Thymus (tissue), 11 donors: ENCODE measurements at regions not wholly inside any gene's neighbourhood (a gene's known extent, or its start where the extent isn't known, plus 50 kb on each side); places are given as distances from the start of the nearest gene placed in this dataset.
A peak's percentile ranks its signal among the peaks of the same experiment; 100 is the strongest.

Source experiments
- DNase-seq, 9 donors: peaks; one replicate each; pipeline ENCODE4 v3.0.0-alpha.2; 2013; ENCODE audit warnings: low spot score in 9 of 9, low read depth in 6 of 9, missing footprints in 1 of 9
- H3K27ac ChIP-seq, 2 donors: one replicate each; pipeline ENCODE4 v1.5.1; 2013; ENCODE audit warnings: control low read depth in 1 of 2, low read depth in 1 of 2, low read length in 1 of 2, mild to moderate bottlenecking in 1 of 2, moderate library complexity in 1 of 2
- H3K27me3 ChIP-seq, 2 donors: one replicate each; pipeline ENCODE4 v1.5.1; 2013; ENCODE audit warnings: low read length in 1 of 2; ENCODE audit not compliant: control insufficient read depth in 2 of 2, insufficient read depth in 1 of 2
- H3K36me3 ChIP-seq, 2 donors: one replicate each; pipeline ENCODE4 v1.5.1; 2013; ENCODE audit warnings: low read length in 1 of 2, mild to moderate bottlenecking in 1 of 2, moderate library complexity in 1 of 2; ENCODE audit not compliant: control insufficient read depth in 2 of 2, insufficient read depth in 2 of 2
- H3K4me1 ChIP-seq, 2 donors: one replicate each; pipeline ENCODE4 v1.5.1; 2013; ENCODE audit warnings: low read length in 2 of 2; ENCODE audit not compliant: control insufficient read depth in 2 of 2, insufficient read depth in 2 of 2
- H3K4me3 ChIP-seq, 2 donors: one replicate each; pipeline ENCODE4 v1.5.1; 2013; ENCODE audit warnings: low read length in 2 of 2, control low read depth in 1 of 2, mild to moderate bottlenecking in 1 of 2
- H3K9me3 ChIP-seq, 2 donors: one replicate each; pipeline ENCODE4 v1.5.1; 2013; ENCODE audit warnings: low read length in 1 of 2, mild to moderate bottlenecking in 1 of 2; ENCODE audit not compliant: control insufficient read depth in 2 of 2, insufficient read depth in 1 of 2
- WGBS: extraction: QIAGEN DNeasy Blood & Tissue Kit; methylation state at CpG from one replicate; pipeline ENCODE4 v1.1.7; 2013; 5-methylcytosine and 5-hydroxymethylcytosine counted together
- donor health status: healthy.

DNA sequence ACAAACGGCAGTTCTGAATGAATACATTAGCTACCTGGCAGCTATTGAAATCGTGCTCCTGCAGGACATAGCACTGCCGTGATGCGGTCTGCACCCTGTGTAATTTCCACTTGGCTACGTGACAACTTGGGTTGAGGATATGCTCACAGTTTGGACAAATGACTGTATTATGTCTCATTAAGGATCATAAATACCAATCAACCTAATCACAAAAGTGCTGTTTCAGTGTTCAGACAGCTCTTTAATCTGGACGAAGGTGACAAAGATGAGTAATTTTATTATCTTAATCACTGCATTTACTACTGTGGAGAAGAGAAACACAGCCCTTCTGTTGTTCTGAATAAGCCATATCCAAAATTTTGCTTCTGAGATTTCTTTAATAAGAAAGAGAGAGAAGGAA lies 210.8 kb upstream of the PFKP start:
- Histone ChIP-seq H3K4me3 (no peak overlapping the region), H3K27me3 (no peaks in the 10 kb centered on the region), H3K36me3 (no peaks in the 10 kb centered on the region), H3K27ac (no peak overlapping the region), H3K4me1 (no peaks in the 10 kb centered on the region), H3K9me3 (no peaks in the 10 kb centered on the region)
- 79% methylated on average over 6 of the region's 6 CpGs for WGBS
- DNase-seq, result no peak

DNA sequence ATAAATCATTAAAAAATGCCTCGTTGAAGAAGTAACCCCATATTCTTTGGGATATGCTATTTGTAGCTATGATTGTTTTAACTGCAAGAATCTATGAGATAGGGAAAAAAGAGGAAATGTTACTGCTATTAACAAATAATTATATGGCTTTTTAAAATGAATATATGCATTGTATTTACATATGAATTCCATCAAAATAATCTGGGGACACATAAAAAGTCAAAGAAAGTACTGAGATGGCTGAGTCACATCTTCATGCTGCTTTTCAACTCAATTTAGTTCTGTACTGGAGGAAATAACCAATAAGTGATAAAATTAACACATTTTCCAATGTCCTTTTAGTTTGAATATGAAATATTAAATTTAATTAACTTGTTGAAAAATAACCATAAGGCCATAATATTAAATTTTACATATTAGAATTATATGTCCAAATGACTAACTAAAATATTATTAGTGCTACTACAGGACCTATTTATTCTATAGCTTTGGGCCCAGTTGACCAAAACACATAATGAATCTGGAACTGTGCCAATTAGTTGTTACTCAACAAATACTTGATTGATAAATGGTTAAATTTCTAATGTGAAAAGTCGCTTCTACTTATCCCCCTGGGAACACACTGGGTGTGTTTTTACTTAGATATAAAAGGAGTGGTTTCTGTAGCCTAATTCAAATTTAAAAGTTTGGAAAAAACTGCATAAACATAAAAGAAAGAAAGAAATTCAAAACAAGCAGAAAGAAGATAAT lies 214.6 kb upstream of the PFKP start:
- WGBS, result 81% methylated on average over 2 of the region's 2 CpGs
- Histone ChIP-seq H3K36me3 (no peaks in the 10 kb centered on the region), H3K27ac (no peak overlapping the region), H3K27me3 (no peaks in the 10 kb centered on the region), H3K4me3 (no peak overlapping the region), H3K9me3 (no peaks in the 10 kb centered on the region), H3K4me1 (no peaks in the 10 kb centered on the region)
- no peak for DNase-seq

DNA sequence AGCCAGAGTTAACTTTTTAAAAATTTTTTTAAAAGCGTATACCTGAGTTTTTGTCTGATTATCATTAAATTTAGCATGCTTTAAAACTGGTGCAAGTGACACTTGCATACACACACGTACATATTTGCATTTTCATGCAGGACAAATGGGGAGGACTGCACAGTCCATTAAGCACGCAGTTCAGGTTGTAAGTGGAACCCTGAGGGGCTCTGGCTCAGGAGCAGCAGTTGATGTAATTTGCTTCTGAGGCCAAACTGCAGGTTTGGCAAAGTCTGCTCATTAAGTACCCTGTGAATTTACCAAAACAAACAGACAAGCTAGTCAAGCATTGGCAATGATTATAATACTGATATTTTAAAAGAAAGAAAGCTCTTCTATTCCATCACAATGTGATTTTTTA lies 215.8 kb upstream of the PFKP start:
- WGBS, result 80% methylated on average over 3 of the region's 3 CpGs
- no peak for DNase-seq
- H3K36me3 ChIP-seq, result no peaks in the 10 kb centered on the region
- no peaks in the 10 kb centered on the region for H3K27me3 ChIP-seq
- no peaks in the 10 kb centered on the region for H3K4me1 ChIP-seq
- H3K9me3 ChIP-seq, result no peaks in the 10 kb centered on the region
- H3K4me3 ChIP-seq, result no peak overlapping the region
- no peak overlapping the region for H3K27ac ChIP-seq

DNA sequence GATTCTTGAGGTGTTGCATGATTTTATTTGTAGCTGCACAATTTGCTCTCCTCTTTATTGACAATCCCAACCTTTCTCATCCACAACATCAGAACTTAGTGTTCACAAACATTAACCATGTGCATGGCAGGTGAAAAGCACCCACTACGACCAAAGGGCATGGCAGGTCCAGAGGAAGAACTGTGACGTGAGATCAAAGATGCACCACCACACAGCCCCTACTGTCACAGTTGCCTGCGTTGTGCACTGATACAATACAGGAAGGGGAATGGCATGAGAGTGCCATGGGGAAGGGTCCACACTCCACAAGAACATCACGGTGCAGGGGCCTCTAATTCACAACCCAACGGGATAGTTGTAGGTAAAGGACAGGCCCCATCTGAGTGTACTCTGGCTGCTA lies 217.1 kb upstream of the PFKP start:
- H3K9me3 ChIP-seq, result no peaks in the 10 kb centered on the region
- no peaks in the 10 kb centered on the region for H3K36me3 ChIP-seq
- no peak overlapping the region for H3K27ac ChIP-seq
- no peaks in the 10 kb centered on the region for H3K4me1 ChIP-seq
- DNase-seq, result no peak
- H3K4me3 ChIP-seq, result no peak overlapping the region
- WGBS, result 95% methylated on average over 5 of the region's 5 CpGs
- H3K27me3 ChIP-seq, result no peaks in the 10 kb centered on the region

DNA sequence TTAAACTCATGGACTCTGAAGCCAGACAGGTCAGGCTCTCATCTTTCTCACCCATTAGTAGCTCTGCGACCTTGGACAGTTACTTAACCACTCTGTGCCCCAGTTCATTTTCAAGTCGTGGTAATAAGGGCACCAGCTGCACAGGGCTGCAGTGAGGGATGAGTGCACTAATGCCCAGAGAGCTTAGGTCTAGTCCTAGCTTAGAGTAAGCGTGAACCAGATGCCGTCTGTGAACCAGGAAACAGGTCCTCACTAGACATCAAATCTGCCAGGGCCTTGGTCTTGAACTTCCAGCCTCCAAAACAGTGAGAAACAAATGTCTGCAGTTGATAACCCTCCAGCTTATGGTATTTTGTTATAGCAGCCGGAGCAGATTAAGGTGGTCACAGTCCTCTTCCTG lies 222.4 kb upstream of the PFKP start:
- Histone ChIP-seq H3K27me3 (no peaks in the 10 kb centered on the region), H3K27ac (no peak overlapping the region), H3K9me3 (peaks cover 0 to 4% of the 10 kb centered on the region in 2 donors), H3K4me3 (no peak overlapping the region), H3K4me1 (no peaks in the 10 kb centered on the region), H3K36me3 (no peaks in the 10 kb centered on the region)
- no peak for DNase-seq
- 90% methylated on average over 5 of the region's 5 CpGs for WGBS

DNA sequence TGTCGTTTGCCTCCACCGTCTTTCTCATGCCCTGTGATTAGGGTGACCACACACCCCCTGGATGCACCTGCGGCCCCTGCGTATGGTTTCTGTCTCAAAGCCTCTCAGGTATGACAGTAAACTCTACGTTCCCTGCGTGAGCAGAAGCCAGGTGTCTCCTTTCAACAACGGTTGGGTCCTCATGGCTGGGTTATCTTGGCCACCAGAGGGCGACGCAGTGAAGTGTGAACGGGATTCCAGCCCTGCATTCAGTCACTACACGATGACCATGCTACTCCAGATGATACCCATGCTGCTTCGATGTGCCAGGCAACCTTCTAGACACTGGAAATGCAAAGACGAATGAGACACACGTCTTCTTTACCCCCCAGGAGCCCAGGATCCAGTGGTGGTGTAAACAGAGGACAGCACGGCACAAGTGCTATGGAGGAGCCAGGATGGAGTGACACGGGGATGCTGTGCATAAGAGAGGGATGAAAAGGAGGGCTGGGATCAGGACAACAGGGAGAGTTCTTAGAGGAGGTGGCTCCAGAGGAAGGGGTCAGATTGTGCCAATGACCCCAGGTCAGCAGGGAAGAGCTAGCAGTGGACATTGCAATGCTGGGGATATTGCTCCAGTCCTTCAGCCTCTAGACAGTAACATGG lies 228.1 kb upstream of the PFKP start:
- no peaks in the 10 kb centered on the region for H3K4me1 ChIP-seq
- H3K27me3 ChIP-seq, result no peaks in the 10 kb centered on the region
- H3K36me3 ChIP-seq, result no peaks in the 10 kb centered on the region
- DNase-seq, result peak in 8 of 9 donors; percentile 5 to 73 (median 42)
- WGBS, result 52% methylated on average over 16 of the region's 16 CpGs
- H3K27ac ChIP-seq, result no peak overlapping the region
- no peak overlapping the region for H3K4me3 ChIP-seq
- peaks cover 0 to 4% of the 10 kb centered on the region in 2 donors for H3K9me3 ChIP-seq

DNA sequence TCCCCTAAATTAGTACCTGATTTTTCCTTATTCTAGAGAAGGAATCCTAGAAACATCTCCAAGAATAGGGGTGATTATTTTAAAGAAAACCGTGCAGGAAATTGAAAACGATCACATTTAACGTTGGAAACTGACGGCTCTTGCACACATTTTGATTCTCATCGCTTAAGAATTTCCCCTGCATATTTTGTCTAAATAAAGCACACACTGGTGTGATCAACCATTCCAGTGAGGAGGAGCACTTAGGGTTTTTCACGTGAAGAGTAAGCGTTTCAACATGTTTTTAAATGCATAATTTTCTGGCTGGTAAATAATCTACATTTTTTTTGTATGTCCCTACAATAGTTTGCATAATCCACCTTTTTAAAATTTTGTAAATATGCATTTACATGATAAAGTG lies 229.7 kb upstream of the PFKP start:
- WGBS, result 93% methylated on average over 7 of the region's 7 CpGs
- Histone ChIP-seq H3K4me1 (no peaks in the 10 kb centered on the region), H3K27ac (no peak overlapping the region), H3K36me3 (no peaks in the 10 kb centered on the region), H3K27me3 (no peaks in the 10 kb centered on the region), H3K9me3 (peaks cover 0 to 4% of the 10 kb centered on the region in 2 donors), H3K4me3 (no peak overlapping the region)
- DNase-seq, result no peak

DNA sequence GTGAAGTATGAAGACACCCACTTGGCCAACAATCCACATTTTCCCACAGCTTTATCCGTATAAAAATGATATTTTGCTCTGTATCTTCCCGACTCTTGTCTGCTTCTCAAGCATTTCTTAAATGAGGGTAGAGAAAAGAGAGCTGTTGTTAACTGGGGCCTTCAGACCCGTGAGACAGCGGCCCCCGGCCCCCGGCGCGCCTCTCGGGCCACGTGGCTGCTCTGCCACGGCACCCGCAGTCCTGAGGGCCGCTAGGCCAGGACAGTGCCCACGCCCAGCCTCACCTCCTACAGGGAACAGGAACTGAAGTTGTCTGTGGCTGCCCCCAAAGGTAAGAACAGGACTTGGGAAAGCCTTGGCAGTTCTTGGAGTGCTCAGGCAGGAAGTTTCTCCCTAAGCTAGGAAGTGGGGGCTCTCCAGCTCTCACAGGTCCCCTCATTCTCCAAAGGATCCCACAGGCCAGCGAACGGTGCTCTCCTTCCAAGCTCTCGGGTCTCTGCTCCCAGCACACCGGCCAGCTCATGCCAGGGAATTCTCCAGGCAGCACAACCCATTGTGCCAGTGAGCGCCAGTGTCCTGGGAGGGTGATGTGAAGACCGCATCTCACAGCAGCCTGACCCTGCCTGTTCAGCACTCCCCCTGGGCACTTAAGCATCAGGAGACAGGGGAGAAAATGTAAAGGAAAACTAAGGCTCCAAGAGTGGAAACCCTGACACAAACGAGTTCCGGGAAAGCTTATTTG lies 230.3 kb upstream of the PFKP start:
- DNase-seq, result no peak
- no peaks in the 10 kb centered on the region for H3K27me3 ChIP-seq
- H3K4me3 ChIP-seq, result no peak overlapping the region
- 94% methylated on average over 22 of the region's 22 CpGs for WGBS
- H3K4me1 ChIP-seq, result no peaks in the 10 kb centered on the region
- H3K9me3 ChIP-seq, result peaks cover 0 to 4% of the 10 kb centered on the region in 2 donors
- H3K36me3 ChIP-seq, result no peaks in the 10 kb centered on the region
- H3K27ac ChIP-seq, result no peak overlapping the region

DNA sequence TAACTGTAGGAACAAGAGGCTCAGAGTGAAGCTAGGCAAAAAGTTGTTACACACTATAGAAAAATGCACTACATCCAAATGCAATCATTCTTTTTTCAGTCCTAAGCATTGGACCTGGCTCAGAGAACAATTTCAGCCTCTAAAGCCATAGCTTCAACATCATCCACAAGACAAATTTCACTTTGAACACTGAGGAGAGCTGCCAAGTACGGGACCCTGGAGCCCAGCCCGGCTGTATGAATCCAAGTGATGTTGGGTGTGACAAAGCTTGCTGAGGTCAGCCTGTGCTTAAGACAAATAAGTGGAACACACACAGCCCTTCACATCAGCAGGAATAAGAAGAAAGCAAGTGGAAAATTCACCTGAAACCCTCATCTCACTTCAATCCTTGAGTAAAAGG lies 233.1 kb upstream of the PFKP start:
- 91% methylated on average over 2 of the region's 2 CpGs for WGBS
- no peak for DNase-seq

More for the DNA sequence above, 233.1 kb upstream of the PFKP start:
- Histone ChIP-seq H3K27ac (no peak overlapping the region), H3K4me3 (no peak overlapping the region), H3K9me3 (no peaks in the 10 kb centered on the region), H3K36me3 (no peaks in the 10 kb centered on the region), H3K27me3 (no peaks in the 10 kb centered on the region), H3K4me1 (no peaks in the 10 kb centered on the region)
